AG20443 (cell line): ENCODE measurements at regions not wholly inside any gene's neighbourhood (a gene's known extent, or its start where the extent isn't known, plus 50 kb on each side); places are given as distances from the start of the nearest gene placed in this dataset.
A peak's percentile ranks its signal among the peaks of the same experiment; 100 is the strongest.

Source experiments
- DNase-seq: peaks from one replicate; pipeline ENCODE4 v3.0.0; 2012; ENCODE audit warnings: low spot score, mixed read lengths

- no peak for DNase-seq
Measured at GRCh38 chr15:98476559-98476958, 171.8 kb upstream of the IGF1R start.

GRCh38 chr15:98480844-98481243 lies 167.5 kb upstream of the IGF1R start:
- DNase-seq: no peak

GRCh38 chr15:98483575-98484130 lies 164.7 kb upstream of the IGF1R start:
- no peak for DNase-seq

GRCh38 chr15:98484914-98485313 lies 163.4 kb upstream of the IGF1R start:
- DNase-seq: no peak

- DNase-seq: no peak
Measured at GRCh38 chr15:98485451-98485850, 162.9 kb upstream of the IGF1R start.

- no peak for DNase-seq
Measured at GRCh38 chr15:98493966-98494511, 154.3 kb upstream of the IGF1R start.

- no peak for DNase-seq
Measured at GRCh38 chr15:98501192-98501591, 147.1 kb upstream of the IGF1R start.

- no peak for DNase-seq
Measured at GRCh38 chr15:98501632-98502031, 146.7 kb upstream of the IGF1R start.

GRCh38 chr15:98503970-98504369 lies 144.4 kb upstream of the IGF1R start:
- peak; percentile 79 for DNase-seq

GRCh38 chr15:98504998-98505397 lies 143.3 kb upstream of the IGF1R start:
- DNase-seq: no peak

GRCh38 chr15:98505611-98506031 lies 142.7 kb upstream of the IGF1R start:
- DNase-seq: peak; percentile 40

- no peak for DNase-seq
Measured at GRCh38 chr15:98506172-98506571, 142.2 kb upstream of the IGF1R start.

- DNase-seq: no peak
Measured at GRCh38 chr15:98506711-98507110, 141.6 kb upstream of the IGF1R start.

- DNase-seq: no peak
Measured at GRCh38 chr15:98513428-98513986, 134.8 kb upstream of the IGF1R start.

- DNase-seq: no peak
Measured at GRCh38 chr15:98514034-98514622, 134.2 kb upstream of the IGF1R start.

- DNase-seq: peak; percentile 88
Measured at GRCh38 chr15:98518823-98519561, 129.3 kb upstream of the IGF1R start.

GRCh38 chr15:98519767-98520550 lies 128.4 kb upstream of the IGF1R start:
- DNase-seq: no peak

- DNase-seq: no peak
Measured at GRCh38 chr15:98522127-98522526, 126.2 kb upstream of the IGF1R start.

- DNase-seq: no peak
Measured at GRCh38 chr15:98523912-98524662, 124.3 kb upstream of the IGF1R start.

GRCh38 chr15:98524838-98525660 lies 123.3 kb upstream of the IGF1R start:
- DNase-seq: no peak

GRCh38 chr15:98525661-98526001 lies 122.7 kb upstream of the IGF1R start:
- peak; percentile 63 for DNase-seq
